SK-MEL-5 (cell line): ENCODE measurements at regions not wholly inside any gene's neighbourhood (a gene's known extent, or its start where the extent isn't known, plus 50 kb on each side); places are given as distances from the start of the nearest gene placed in this dataset.
"Not testable (repeated sequence)": the region's sequence is repeated elsewhere in the genome, so short reads cannot be mapped to it uniquely, and the experiment has no call there.

Experiments
- DNase-seq: peaks from one replicate; pipeline ENCODE4 v3.0.0-alpha.2; 2016; ENCODE audit warnings: low read depth, low spot score
- in situ Hi-C: cut with HindIII; loops from 2 replicates; pipeline ENCODE4 v1.10.0; 2016; ENCODE audit warnings: low sequenced_read_pairs, high pct_unique_total_duplicates, low pct_unique_long_range_greater_than_20kb

- DNase-seq, in situ Hi-C loops: not testable (repeated sequence)
Measured at GRCh38 chr18:14378376-14378775, 165.0 kb downstream of the POTEC start.

- DNase-seq, in situ Hi-C loops: not testable (repeated sequence)
Measured at GRCh38 chr18:14361346-14361745, 182.1 kb downstream of the POTEC start.

- not testable (repeated sequence) for DNase-seq
Measured at GRCh38 chr18:14357553-14358297, 185.7 kb downstream of the POTEC start.

GRCh38 chr18:14342170-14342569 is 201.2 kb downstream of the POTEC start:
- in situ Hi-C loops, DNase-seq: not testable (repeated sequence)

More at GRCh38 chr18:14357553-14358297, 185.7 kb downstream of the POTEC start:
- in situ Hi-C loops = not testable (repeated sequence)

- in situ Hi-C loops, DNase-seq: not testable (repeated sequence)
Measured at GRCh38 chr18:14336017-14336416, 203.8 kb upstream of the ZNF519 start.

GRCh38 chr18:14321217-14321616 is 189.0 kb upstream of the ZNF519 start:
- DNase-seq, in situ Hi-C loops: not testable (repeated sequence)

GRCh38 chr18:14301255-14301654 is 169.0 kb upstream of the ZNF519 start:
- in situ Hi-C loops, DNase-seq: not testable (repeated sequence)

GRCh38 chr18:14295081-14295480 is 162.8 kb upstream of the ZNF519 start:
- in situ Hi-C loops, DNase-seq: not testable (repeated sequence)

- no peak for DNase-seq
- in situ Hi-C loops = no loop called here
Measured at GRCh38 chr18:14285053-14285452, 152.8 kb upstream of the ZNF519 start.

- in situ Hi-C loops, DNase-seq: not testable (repeated sequence)
Measured at GRCh38 chr18:14275391-14275790, 143.2 kb upstream of the ZNF519 start.

- in situ Hi-C loops = not testable (repeated sequence)
Measured at GRCh38 chr18:14265637-14266410, 133.6 kb upstream of the ZNF519 start.

GRCh38 chr18:14262786-14263185 is 130.6 kb upstream of the ZNF519 start:
- DNase-seq, in situ Hi-C loops: not testable (repeated sequence)

More at GRCh38 chr18:14265637-14266410, 133.6 kb upstream of the ZNF519 start:
- DNase-seq = not testable (repeated sequence)

- DNase-seq = not testable (repeated sequence)
Measured at GRCh38 chr18:14250084-14250677, 117.9 kb upstream of the ZNF519 start.

GRCh38 chr18:14239224-14239623 is 107.0 kb upstream of the ZNF519 start:
- DNase-seq, in situ Hi-C loops: not testable (repeated sequence)

More at GRCh38 chr18:14250084-14250677, 117.9 kb upstream of the ZNF519 start:
- in situ Hi-C loops = not testable (repeated sequence)

- in situ Hi-C loops, DNase-seq: not testable (repeated sequence)
Measured at GRCh38 chr18:14236356-14237048, 104.3 kb upstream of the ZNF519 start.

GRCh38 chr18:14225286-14225679 is 93.0 kb upstream of the ZNF519 start:
- DNase-seq, in situ Hi-C loops: not testable (repeated sequence)

GRCh38 chr18:14224551-14225285 is 92.5 kb upstream of the ZNF519 start:
- DNase-seq = not testable (repeated sequence)

More at GRCh38 chr18:14224551-14225285, 92.5 kb upstream of the ZNF519 start:
- in situ Hi-C loops = not testable (repeated sequence)
